Gastrocnemius medialis (tissue), 4 donors: ENCODE measurements at regions not wholly inside any gene's neighbourhood (a gene's known extent, or its start where the extent isn't known, plus 50 kb on each side); places are given as distances from the start of the nearest gene placed in this dataset.

Source experiments
- CTCF ChIP-seq, 5 experiments: fragments of 450-650 bp in 3 of 5; fragments of 200-600 bp in 2 of 5; sonication (generic) in 2 of 5; IDR thresholded peaks in 4 of 5; conservative IDR thresholded peaks in 1 of 5; 1 replicate in 4 of 5; 2 replicates in 1 of 5; pipeline ENCODE4 v1.5.1; 2016 to 2019; ENCODE audit warnings: antibody characterized with exemption in 5 of 5, mild to moderate bottlenecking in 3 of 5, moderate library complexity in 3 of 5
- POLR2A ChIP-seq, 2 donors: fragments of 450-650 bp; IDR thresholded peaks; one replicate each; pipeline ENCODE4 v1.6.1; 2017; ENCODE audit warnings: antibody characterized with exemption in 2 of 2, mild to moderate bottlenecking in 2 of 2, moderate library complexity in 2 of 2

- TF ChIP-seq CTCF (IDR thresholded peaks at IDR 0.05 in 4 of 5, conservative IDR thresholded peaks at IDR 0.05 in 1 of 5) (no peak), POLR2A (IDR thresholded peaks at IDR 0.05) (no peak)
Observed at GRCh38 chr11:19511413-19512183, 201.0 kb upstream of the NAV2 start.
